ENCODE measurements at regions not wholly inside any gene's neighbourhood (a gene's known extent, or its start where the extent isn't known, plus 50 kb on each side); places are given as distances from the start of the nearest gene placed in this dataset.

DNA sequence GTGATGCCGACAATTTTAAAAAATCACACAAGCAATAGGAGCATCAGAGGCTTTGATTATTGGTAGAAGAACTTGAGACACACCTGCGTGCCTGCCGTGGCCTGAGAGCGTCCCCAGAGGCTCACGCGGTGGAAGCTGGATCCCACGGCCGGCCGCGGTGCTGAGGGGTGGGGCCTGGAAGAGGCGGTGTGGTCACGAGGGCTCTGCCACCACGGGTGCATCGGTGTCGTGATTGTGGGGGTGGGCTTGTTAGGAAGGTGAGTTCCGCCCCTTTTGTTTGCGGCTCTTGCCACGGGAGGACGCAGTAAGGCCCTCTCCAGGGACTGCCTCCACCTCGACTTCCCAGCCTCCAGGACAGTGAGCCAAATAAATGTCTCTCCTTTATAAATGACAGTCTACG is 77.2 kb upstream of the ADRA2C start:
- no peak overlapping the region for H3K4me3 ChIP-seq (replicated peaks in 1 of 3; ENCODE audit: insufficient read depth in 1 of 3, low read depth in 1 of 3, low read length in 3 of 3)
- CTCF ChIA-PET = no interaction called here
- no peak overlapping the region for H3K9ac ChIP-seq (replicated peaks; ENCODE audit: extremely low read depth, insufficient read depth, low read length)
- H3K27me3 ChIP-seq (ENCODE audit: control insufficient read depth in 2 of 2, insufficient read depth in 2 of 2, low read length in 2 of 2) = no peaks in the 10 kb centered on the region
- H3K9me3 ChIP-seq (replicated peaks; ENCODE audit: control insufficient read depth, insufficient read depth, low read length) = no peaks in the 10 kb centered on the region
- no peaks in the 10 kb centered on the region for H3K9me1 ChIP-seq (replicated peaks; ENCODE audit: control insufficient read depth, extremely low read depth, insufficient read depth, low read length)
- TF ChIP-seq, protein P1, sequence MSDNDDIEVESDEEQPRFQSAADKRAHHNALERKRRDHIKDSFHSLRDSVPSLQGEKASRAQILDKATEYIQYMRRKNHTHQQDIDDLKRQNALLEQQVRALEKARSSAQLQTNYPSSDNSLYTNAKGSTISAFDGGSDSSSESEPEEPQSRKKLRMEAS (IDR thresholded peaks at IDR 0.05; ENCODE audit: insufficient read depth, insufficient read length) = no peak
- TF ChIP-seq GATA2 (IDR thresholded peaks at IDR 0.05; ENCODE audit: insufficient read depth, insufficient read length, low read depth, low read length) (no peak), EZH2 (IDR thresholded peaks at IDR 0.05; ENCODE audit: borderline replicate concordance, low read depth, low read length, severe bottlenecking) (no peak), POLR2AphosphoS5 (IDR thresholded peaks at IDR 0.05; ENCODE audit: insufficient read depth, low read depth, low read length) (no peak), JUN (IDR thresholded peaks at IDR 0.05; ENCODE audit: borderline replicate concordance, insufficient read depth, insufficient read length, low read depth) (no peak), MYC (IDR thresholded peaks at IDR 0.05; ENCODE audit: low read depth, low read length) (no peak), FOS (IDR thresholded peaks at IDR 0.05; ENCODE audit: borderline replicate concordance, insufficient read depth, low read length) (no peak)
- no peaks in the 10 kb centered on the region for H3K36me3 ChIP-seq (ENCODE audit: control insufficient read depth in 2 of 2, extremely low read depth in 1 of 2, insufficient read depth in 2 of 2, low read length in 2 of 2)
- no peak overlapping the region for H2AFZ ChIP-seq (ENCODE audit: low read depth, low read length)
- DNase-seq (ENCODE audit: low read depth, low spot score) = no peak
- intact Hi-C loops (cut with micrococcal nuclease) (no loop called here), dilution Hi-C loops (cut with MboI; ENCODE audit: extremely low pct_ligation_motif_present, low sequenced_read_pairs) (no loop called here)
- POLR2A ChIA-PET = no interaction called here
- no peak for FAIRE-seq
- H3K4me2 ChIP-seq (ENCODE audit: insufficient read depth, low read length) = no peak overlapping the region
- BruUV-seq (replicated peaks) = no TSS peak
- no peak overlapping the region for H3K27ac ChIP-seq (ENCODE audit: insufficient read depth, low read depth, low read length)
- H4K20me1 ChIP-seq (replicated peaks; ENCODE audit: control insufficient read depth, extremely low read depth, insufficient read depth, low read length) = no peaks in the 10 kb centered on the region
- H3K79me2 ChIP-seq (ENCODE audit: control insufficient read depth, insufficient read depth, low read length) = no peaks in the 10 kb centered on the region
- no peaks in the 10 kb centered on the region for H3K4me1 ChIP-seq (ENCODE audit: control insufficient read depth, extremely low read depth, insufficient read depth, low read length)

All from endothelial cell of umbilical vein (primary cell).